ENCODE measurements at regions not wholly inside any gene's neighbourhood (a gene's known extent, or its start where the extent isn't known, plus 50 kb on each side); places are given as distances from the start of the nearest gene placed in this dataset.

DNA sequence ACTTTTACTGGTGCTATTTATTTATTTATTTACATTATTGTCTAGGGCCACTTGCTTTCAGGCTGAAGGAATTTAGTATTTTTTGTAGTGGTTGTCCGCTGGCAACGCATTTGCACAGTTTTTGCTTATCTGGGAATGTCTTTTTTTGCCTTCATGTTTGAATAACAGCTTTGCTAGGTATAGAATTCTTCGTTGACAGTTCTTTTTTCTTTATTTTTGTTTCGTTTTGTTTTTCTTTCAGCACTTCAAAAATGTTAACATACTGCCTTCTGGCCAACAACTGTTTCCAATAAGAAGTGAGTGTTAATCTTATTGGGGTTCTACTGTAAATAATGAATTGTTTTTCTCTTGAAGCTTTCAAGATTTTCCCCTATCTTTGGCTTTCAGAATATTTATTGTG, 252.7 kb upstream of the TARS1 start:
- intact Hi-C loops (cut with micrococcal nuclease) (no loop called here), in situ Hi-C loops (cut with MboI) (no loop called here)
- Histone ChIP-seq H4K20me1 (replicated peaks; ENCODE audit: control insufficient read depth, insufficient read depth, low read length) (no peaks in the 10 kb centered on the region), H3K4me2 (ENCODE audit: insufficient read depth, low read length) (no peak overlapping the region), H3K9me1 (ENCODE audit: control insufficient read depth, insufficient read depth, low read length) (no peaks in the 10 kb centered on the region), H3K9ac (ENCODE audit: insufficient read depth in 1 of 2, low read depth in 2 of 2, low read length in 2 of 2) (no peak overlapping the region), H3K79me2 (ENCODE audit: control insufficient read depth, insufficient read depth, low read length) (no peaks in the 10 kb centered on the region), H3K4me3 (no peak overlapping the region), H2AFZ (ENCODE audit: low read depth, low read length) (no peak overlapping the region), H3K27me3 (ENCODE audit: control insufficient read depth in 2 of 2, insufficient read depth in 2 of 2, low read length in 2 of 2) (no peaks in the 10 kb centered on the region), H3K36me3 (ENCODE audit: control insufficient read depth, insufficient read depth, low read length) (no peaks in the 10 kb centered on the region), H3K4me1 (replicated peaks in 1 of 2; ENCODE audit: control insufficient read depth in 2 of 2, insufficient read depth in 2 of 2, low read length in 2 of 2) (no peaks in the 10 kb centered on the region), H3K27ac (ENCODE audit: extremely low read depth, low read depth, low read length) (no peak overlapping the region), H3K9me3 (replicated peaks; ENCODE audit: control insufficient read depth, insufficient read depth, low read depth, low read length) (peaks cover 1% of the 10 kb centered on the region; the same call in 1 of the 2 replicates)
- BruUV-seq (replicated peaks) = no TSS peak
- WGBS (ENCODE audit: insufficient coverage, low coverage, missing lambda C conversion rate) = 4% methylated on average over 4 of the region's 4 CpGs
- ATAC-seq (no peak), DNase-seq (ENCODE audit: extremely low read depth in 1 of 4, low spot score in 3 of 4) (no peak), FAIRE-seq (no peak)
- ChIA-PET POLR2A (no interaction called here), CTCF (ENCODE audit: low intra/inter-chr PET ratio) (no interaction called here)
- TF ChIP-seq ZFP1 (CRISPR knock-in tag; IDR thresholded peaks at IDR 0.05) (peak; percentile 77), SP1 (CRISPR knock-in tag; IDR thresholded peaks at IDR 0.05) (no peak)

DNA sequence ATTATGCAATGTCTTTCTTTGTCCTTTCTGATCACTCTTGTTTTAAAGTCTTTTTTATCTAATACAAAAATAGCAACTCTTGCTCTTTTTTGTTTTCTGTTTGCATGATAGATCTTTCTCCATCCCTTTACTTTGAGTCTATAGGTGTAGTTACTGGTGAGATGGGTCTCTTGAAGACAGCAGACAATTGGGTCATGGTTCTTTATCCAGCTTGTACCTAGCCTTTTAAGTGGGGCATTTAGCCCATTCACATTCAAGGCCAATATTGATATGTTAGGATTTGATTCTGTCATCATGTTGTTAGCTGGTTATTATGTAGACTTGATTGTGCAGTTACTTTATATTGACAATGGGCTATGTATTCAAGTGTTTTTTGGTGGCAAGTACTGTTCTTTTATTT, 245.9 kb upstream of the TARS1 start:
- Histone ChIP-seq H3K4me3 (no peak overlapping the region), H2AFZ (ENCODE audit: low read depth, low read length) (no peak overlapping the region), H3K36me3 (ENCODE audit: control insufficient read depth, insufficient read depth, low read length) (no peaks in the 10 kb centered on the region), H3K27me3 (ENCODE audit: control insufficient read depth in 2 of 2, insufficient read depth in 2 of 2, low read length in 2 of 2) (no peaks in the 10 kb centered on the region), H3K27ac (ENCODE audit: extremely low read depth, low read depth, low read length) (no peak overlapping the region), H4K20me1 (replicated peaks; ENCODE audit: control insufficient read depth, insufficient read depth, low read length) (no peaks in the 10 kb centered on the region), H3K4me1 (replicated peaks in 1 of 2; ENCODE audit: control insufficient read depth in 2 of 2, insufficient read depth in 2 of 2, low read length in 2 of 2) (no peaks in the 10 kb centered on the region), H3K9me1 (ENCODE audit: control insufficient read depth, insufficient read depth, low read length) (no peaks in the 10 kb centered on the region), H3K9me3 (replicated peaks; ENCODE audit: control insufficient read depth, insufficient read depth, low read depth, low read length) (no peaks in the 10 kb centered on the region; the same call in 1 of the 2 replicates), H3K9ac (ENCODE audit: insufficient read depth in 1 of 2, low read depth in 2 of 2, low read length in 2 of 2) (no peak overlapping the region), H3K79me2 (ENCODE audit: control insufficient read depth, insufficient read depth, low read length) (no peaks in the 10 kb centered on the region), H3K4me2 (ENCODE audit: insufficient read depth, low read length) (no peak overlapping the region)
- ATAC-seq = no peak
- no peak for TF ChIP-seq LARP7 (IDR thresholded peaks at IDR 0.05)
- TF ChIP-seq OTX1 (CRISPR knock-in tag; IDR thresholded peaks at IDR 0.05) = no peak
- TF ChIP-seq ZNF239 (CRISPR knock-in tag; IDR thresholded peaks at IDR 0.05) = no peak
- no peak for TF ChIP-seq ZBTB12 (CRISPR knock-in tag; IDR thresholded peaks at IDR 0.05)
- TF ChIP-seq ZNF57 (CRISPR knock-in tag; IDR thresholded peaks at IDR 0.05) = no peak
- no peak for TF ChIP-seq ZNF165 (CRISPR knock-in tag; IDR thresholded peaks at IDR 0.05; ENCODE audit: borderline replicate concordance)
- TF ChIP-seq MTA3 (IDR thresholded peaks at IDR 0.05; ENCODE audit: borderline replicate concordance) = no peak
- no TSS peak for BruUV-seq (replicated peaks)
- in situ Hi-C loops (cut with MboI) (no loop called here), intact Hi-C loops (cut with micrococcal nuclease) (no loop called here)
- POLR2A ChIA-PET = interaction anchor here (0.7 kb wide), 1 partner anchor 105 kb away, joined by 3 read pairs; no protein-coding TSS in a partner anchor
- DNase-seq (ENCODE audit: extremely low read depth in 1 of 4, low spot score in 3 of 4) = no peak
- CTCF ChIA-PET (ENCODE audit: low intra/inter-chr PET ratio) = no interaction called here
- no peak for FAIRE-seq
